ENCODE measurements at regions not wholly inside any gene's neighbourhood (a gene's known extent, or its start where the extent isn't known, plus 50 kb on each side); places are given as distances from the start of the nearest gene placed in this dataset.

DNA sequence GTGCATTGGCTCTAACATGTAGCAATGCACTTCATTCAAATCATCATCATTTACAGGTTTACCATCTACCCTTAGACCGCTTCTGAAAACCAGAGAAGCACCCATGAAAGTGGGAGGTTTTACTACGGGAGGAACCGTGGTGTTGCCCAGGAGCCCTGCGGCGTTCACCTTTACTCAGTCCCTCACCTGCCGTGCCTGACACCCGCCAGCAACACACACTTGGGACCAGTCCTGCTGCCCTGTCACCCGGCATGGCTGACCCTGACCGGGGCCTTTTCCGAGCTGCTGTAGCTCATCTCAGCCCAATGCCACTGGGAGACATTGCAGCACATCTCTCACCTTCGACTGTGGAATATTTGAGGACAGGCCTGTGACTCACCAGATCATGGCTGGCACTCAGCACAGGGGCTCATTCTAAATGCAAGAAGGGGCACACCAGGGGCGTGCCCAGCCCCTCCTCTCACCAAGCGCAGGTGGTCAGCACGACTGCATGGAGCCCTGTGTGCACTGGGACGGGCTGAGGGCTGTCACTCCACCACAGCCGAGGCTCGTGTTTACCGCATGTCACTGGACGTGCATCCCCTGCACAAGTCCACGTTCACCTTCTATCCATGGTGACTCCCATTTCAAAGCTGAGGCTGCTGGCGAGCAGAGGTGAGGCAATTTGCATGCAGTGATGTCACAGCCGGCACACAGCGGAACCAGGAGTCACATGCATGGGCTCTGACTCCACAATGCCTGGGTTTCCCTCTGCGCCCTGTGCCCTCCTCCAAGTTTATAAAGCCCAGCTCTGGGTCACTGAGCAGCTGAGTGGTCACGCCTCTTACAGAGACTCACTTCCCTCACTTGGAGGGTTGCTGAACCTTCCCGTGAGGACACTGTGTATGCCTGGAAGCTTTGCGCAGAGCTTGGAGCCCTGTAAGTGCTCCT lies 76.7 kb upstream of the SNTG2 start:
- TF ChIP-seq, protein P1, sequence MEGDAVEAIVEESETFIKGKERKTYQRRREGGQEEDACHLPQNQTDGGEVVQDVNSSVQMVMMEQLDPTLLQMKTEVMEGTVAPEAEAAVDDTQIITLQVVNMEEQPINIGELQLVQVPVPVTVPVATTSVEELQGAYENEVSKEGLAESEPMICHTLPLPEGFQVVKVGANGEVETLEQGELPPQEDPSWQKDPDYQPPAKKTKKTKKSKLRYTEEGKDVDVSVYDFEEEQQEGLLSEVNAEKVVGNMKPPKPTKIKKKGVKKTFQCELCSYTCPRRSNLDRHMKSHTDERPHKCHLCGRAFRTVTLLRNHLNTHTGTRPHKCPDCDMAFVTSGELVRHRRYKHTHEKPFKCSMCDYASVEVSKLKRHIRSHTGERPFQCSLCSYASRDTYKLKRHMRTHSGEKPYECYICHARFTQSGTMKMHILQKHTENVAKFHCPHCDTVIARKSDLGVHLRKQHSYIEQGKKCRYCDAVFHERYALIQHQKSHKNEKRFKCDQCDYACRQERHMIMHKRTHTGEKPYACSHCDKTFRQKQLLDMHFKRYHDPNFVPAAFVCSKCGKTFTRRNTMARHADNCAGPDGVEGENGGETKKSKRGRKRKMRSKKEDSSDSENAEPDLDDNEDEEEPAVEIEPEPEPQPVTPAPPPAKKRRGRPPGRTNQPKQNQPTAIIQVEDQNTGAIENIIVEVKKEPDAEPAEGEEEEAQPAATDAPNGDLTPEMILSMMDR (IDR thresholded peaks at IDR 0.05; ENCODE audit: low read depth, low read length), result no peak
- TF ChIP-seq POLR2A (IDR thresholded peaks at IDR 0.05; ENCODE audit: extremely low read depth, insufficient read length), result no peak

Data from NB4 (cell line).